HepG2 (cell line): ENCODE measurements at regions not wholly inside any gene's neighbourhood (a gene's known extent, or its start where the extent isn't known, plus 50 kb on each side); places are given as distances from the start of the nearest gene placed in this dataset.

Experiments used
- ATAC-seq: fragments of 200-7000 bp; cut with Tn5 transposase; 3 replicates; pipeline ENCODE4 v1.9.1; 2020; ENCODE audit warnings: mild to moderate bottlenecking, moderate library complexity
- BruUV-seq: library from RNA; stranded (reverse); fragments of 400-500 nt; replicated peaks from 2 replicates; lab custom pipeline; 2021; lab: Mats Ljungman, UMichigan
- CTCF ChIA-PET: fragments of 300-600 bp; formaldehyde crosslinking; extraction: SDS; loops from one replicate; lab custom pipeline; 2021; ENCODE audit warnings: low total read pairs, inconsistent platforms, low intra/inter-chr PET ratio; lab: Yijun Ruan, JAX
- POLR2A ChIA-PET: fragments of 350-600 bp; sonication (Branson Sonifier 250); formaldehyde crosslinking; loops from one replicate; lab custom pipeline; 2020; ENCODE audit warnings: antibody characterized with exemption, inconsistent platforms; lab: Yijun Ruan, JAX
- DNase-seq: peaks from one replicate; pipeline ENCODE4 v3.0.0-alpha.2; 2015; ENCODE audit warnings: low spot score
- FAIRE-seq: peaks from 3 replicates; lab custom pipeline; 2011; peaks lifted over from hg19 to GRCh38; lab: Jason Lieb, UNC
- H2AFZ ChIP-seq: one replicate; pipeline ENCODE4 v1.6.1; 2011; ENCODE audit warnings: low read length, inconsistent platforms
- H3K27ac ChIP-seq: fragments of 300-600 bp; 3 replicates; pipeline ENCODE4 v1.8.0; 2011; ENCODE audit warnings: mixed run types, mild to moderate bottlenecking, mixed read lengths, low read length, inconsistent platforms; ENCODE audit not compliant: insufficient read depth; ENCODE audit errors: extremely low read length
- H3K27me3 ChIP-seq, 2 experiments: fragments of 200-600 bp in 1 of 2; 2 replicates in 1 of 2; 3 replicates in 1 of 2; pipeline versions ENCODE4 v1.6.0 to v1.8.0; 2011; ENCODE audit warnings: low read length in 2 of 2, mild to moderate bottlenecking in 2 of 2, moderate library complexity in 2 of 2, inconsistent platforms in 1 of 2; ENCODE audit not compliant: insufficient read depth in 2 of 2, control insufficient read depth in 1 of 2
- H3K36me3 ChIP-seq, 2 experiments: fragments of 200-600 bp in 1 of 2; replicated peaks in 1 of 2; 2 replicates in 1 of 2; 3 replicates in 1 of 2; pipeline versions ENCODE4 v1.5.1 to v1.8.0; 2011; ENCODE audit warnings: low read length in 2 of 2, inconsistent platforms in 1 of 2; ENCODE audit not compliant: insufficient read depth in 2 of 2, control insufficient read depth in 1 of 2
- H3K4me1 ChIP-seq: 2 replicates; pipeline ENCODE4 v1.5.1; 2012; ENCODE audit warnings: low read length, inconsistent platforms; ENCODE audit not compliant: insufficient read depth
- H3K4me2 ChIP-seq: 2 replicates; pipeline ENCODE4 v1.6.0; 2011; ENCODE audit warnings: low read depth, low read length, inconsistent platforms
- H3K4me3 ChIP-seq, 3 experiments: fragments of 200-600 bp in 1 of 3; sonication (generic), shearing (Covaris generic) in 1 of 3; replicated peaks in 1 of 3; 2 replicates each; pipeline ENCODE4 v1.5.1; 2011 to 2016; ENCODE audit warnings: low read length in 3 of 3, inconsistent platforms in 2 of 3, low read depth in 2 of 3, mild to moderate bottlenecking in 2 of 3, control low read depth in 1 of 3, mixed read lengths in 1 of 3; ENCODE audit not compliant: insufficient read depth in 1 of 3
- H3K79me2 ChIP-seq: one replicate; pipeline ENCODE4 v1.6.1; 2011; ENCODE audit warnings: low read length, inconsistent platforms; ENCODE audit not compliant: insufficient read depth
- H3K9ac ChIP-seq: 2 replicates; pipeline ENCODE4 v1.6.0; 2011; ENCODE audit warnings: mild to moderate bottlenecking, low read depth, low read length, inconsistent platforms; ENCODE audit not compliant: insufficient read depth
- H3K9me3 ChIP-seq: 2 replicates; pipeline ENCODE4 v1.5.1; 2012; ENCODE audit warnings: mild to moderate bottlenecking, low read length
- H4K20me1 ChIP-seq: 2 replicates; pipeline ENCODE4 v1.6.0; 2011; ENCODE audit warnings: inconsistent platforms, mild to moderate bottlenecking, low read length, moderate library complexity; ENCODE audit not compliant: insufficient read depth
- FOXO4 ChIP-seq: sonication (generic); formaldehyde crosslinking; conservative IDR thresholded peaks from 2 replicates; pipeline ENCODE4 v1.8.1; 2023; ENCODE audit warnings: missing genetic modification reagents
- FOXP4 ChIP-seq: sonication (generic); formaldehyde crosslinking; IDR thresholded peaks from 2 replicates; pipeline ENCODE4 v1.4.0; 2020; ENCODE audit warnings: missing genetic modification reagents
- GATAD1 ChIP-seq: IDR thresholded peaks from 2 replicates; pipeline ENCODE4 v1.6.1; 2016; ENCODE audit warnings: missing genetic modification reagents, missing compliant biosample characterization
- THAP7 ChIP-seq: sonication (generic); formaldehyde crosslinking; IDR thresholded peaks from 2 replicates; pipeline ENCODE4 v1.8.1; 2023; ENCODE audit warnings: mild to moderate bottlenecking, missing genetic modification reagents
- ZBTB39 ChIP-seq: sonication (generic); formaldehyde crosslinking; IDR thresholded peaks from 2 replicates; pipeline ENCODE4 v1.5.0; 2020; ENCODE audit warnings: missing genetic modification reagents
- ZMYM4 ChIP-seq: sonication (generic); formaldehyde crosslinking; IDR thresholded peaks from 2 replicates; pipeline ENCODE4 v1.8.1; 2023; ENCODE audit warnings: mild to moderate bottlenecking, missing genetic modification reagents
- ZNF3 ChIP-seq: IDR thresholded peaks from 2 replicates; pipeline ENCODE4 v1.7.0; 2017; ENCODE audit warnings: inconsistent platforms
- ZNF841 ChIP-seq: sonication (generic); formaldehyde crosslinking; IDR thresholded peaks from 2 replicates; pipeline ENCODE4 v1.8.1; 2023; ENCODE audit warnings: missing genetic modification reagents, borderline replicate concordance
- ZSCAN22 ChIP-seq: sonication (generic); formaldehyde crosslinking; IDR thresholded peaks from 2 replicates; pipeline ENCODE4 v1.4.0; 2020; ENCODE audit warnings: mild to moderate bottlenecking, missing genetic modification reagents
- WGBS: methylation state at CpG from one replicate; pipeline ENCODE4 v1.1.6; 2017; ENCODE audit warnings: low lambda C conversion rate; 5-methylcytosine and 5-hydroxymethylcytosine counted together
- in situ Hi-C: cut with HindIII; loops from 2 replicates; pipeline ENCODE4 v1.10.0; 2017; ENCODE audit warnings: low pct_unique_long_range_greater_than_20kb; ENCODE audit not compliant: extremely low pct_ligation_motif_present
- intact Hi-C: fragments of 100-400 bp; cut with micrococcal nuclease; formaldehyde crosslinking; loops from one replicate; pipeline ENCODE4 v1.10.0; 2022; ENCODE audit not compliant: unreplicated experiment

GRCh38 chr3:71991681-71992080, 206.7 kb upstream of the PROK2 start:
- POLR2A ChIA-PET = no interaction called here
- Histone ChIP-seq H2AFZ (no peak overlapping the region), H3K4me2 (no peak overlapping the region), H3K4me3 (no peak overlapping the region), H3K27ac (no peak overlapping the region), H3K4me1 (no peaks in the 10 kb centered on the region), H3K36me3 (no peaks in the 10 kb centered on the region), H3K27me3 (no peaks in the 10 kb centered on the region; a peak in 1 of 5 replicates), H4K20me1 (no peaks in the 10 kb centered on the region), H3K79me2 (no peaks in the 10 kb centered on the region), H3K9me3 (no peaks in the 10 kb centered on the region), H3K9ac (no peak overlapping the region)
- in situ Hi-C loops = no loop called here
- no TSS peak for BruUV-seq
- CTCF ChIA-PET = no interaction called here
- DNase-seq (no peak), FAIRE-seq (no peak), ATAC-seq (no peak)
- TF ChIP-seq ZMYM4 (CRISPR knock-in tag) (no peak), FOXO4 (CRISPR knock-in tag) (no peak), ZNF841 (no peak), THAP7 (CRISPR knock-in tag) (no peak), ZBTB39 (no peak), FOXP4 (CRISPR knock-in tag) (no peak), ZSCAN22 (CRISPR knock-in tag) (no peak), GATAD1 (CRISPR knock-in tag) (no peak), ZNF3 (no peak)
- TF ChIP-seq, all 625 proteins: peak for 0
- intact Hi-C loops = no loop called here
- WGBS = 28% methylated on average over 2 of the region's 2 CpGs
